Right cardiac atrium (tissue), 5 donors: ENCODE measurements at regions not wholly inside any gene's neighbourhood (a gene's known extent, or its start where the extent isn't known, plus 50 kb on each side); places are given as distances from the start of the nearest gene placed in this dataset.

Experiments
- ATAC-seq, 2 donors: fragments of 200-7000 bp; cut with Tn5 transposase; one replicate each; pipeline versions ENCODE4 v1.8.0 to v1.9.1; 2020; ENCODE audit warnings: moderate library complexity in 2 of 2, mild to moderate bottlenecking in 1 of 2
- DNase-seq, 3 donors: peaks; one replicate each; pipeline ENCODE4 v3.0.0-alpha.2; 2020
- H3K27ac ChIP-seq: one replicate; pipeline ENCODE4 v1.5.1; 2013; ENCODE audit warnings: mild to moderate bottlenecking, low read length, control low read depth, moderate library complexity
- H3K27me3 ChIP-seq: one replicate; pipeline ENCODE4 v1.6.1; 2013; ENCODE audit not compliant: control insufficient read depth, insufficient read depth
- H3K4me1 ChIP-seq: one replicate; pipeline ENCODE4 v1.6.1; 2013; ENCODE audit warnings: low read length; ENCODE audit not compliant: control insufficient read depth, insufficient read depth
- H3K4me3 ChIP-seq: one replicate; pipeline ENCODE4 v1.5.1; 2013; ENCODE audit warnings: low read length, control low read depth
- H3K9me3 ChIP-seq: one replicate; pipeline ENCODE4 v1.6.1; 2013; ENCODE audit warnings: low read length; ENCODE audit not compliant: control insufficient read depth
- WGBS: extraction: QIAGEN DNeasy Blood & Tissue Kit; methylation state at CpG from one replicate; pipeline ENCODE4 v1.1.7; 2013; 5-methylcytosine and 5-hydroxymethylcytosine counted together
- intact Hi-C, 4 donors: fragments of 100-400 bp; cut with DNase I; formaldehyde crosslinking; loops; one replicate each; pipeline versions ENCODE4 v1.11.0 to v1.14.0; 2022 to 2023
- donor health status: healthy with polysubstance abuse.
- donor health status: DM: no; HTN: yes; CAD: no.
- donor health status: DM: no; HTN: no; CAD: no.
- donor health status: DM: no; HTN: yes; CAD: no; lungs with severe emphysema.
- donor health status: DM: yes; HTN: yes; CAD: no.

- Histone ChIP-seq H3K4me3 (peak overlapping the region; percentile 9), H3K27me3 (no peaks in the 10 kb centered on the region), H3K4me1 (peaks cover 1% of the 10 kb centered on the region), H3K27ac (no peak overlapping the region), H3K9me3 (no peaks in the 10 kb centered on the region)
- 28% methylated on average over 10 of the region's 10 CpGs for WGBS
- ATAC-seq (peak; percentile 67 to 82), DNase-seq (no peak)
- intact Hi-C loops = no loop called here
These were observed 58.4 kb upstream of the TET2 start for GRCh38 chr4:105088110-105088879.

- peaks cover 1% of the 10 kb centered on the region for H3K4me1 ChIP-seq
- intact Hi-C loops = no loop called here
- H3K27me3 ChIP-seq = no peaks in the 10 kb centered on the region
- WGBS = 76% methylated on average over 1 of the region's 1 CpG
- H3K9me3 ChIP-seq = no peaks in the 10 kb centered on the region
- ATAC-seq (no peak), DNase-seq (no peak)
- no peak overlapping the region for H3K4me3 ChIP-seq
- no peak overlapping the region for H3K27ac ChIP-seq
These were observed 54.3 kb upstream of the TET2 start for GRCh38 chr4:105092356-105092755.

- Histone ChIP-seq H3K9me3 (no peaks in the 10 kb centered on the region), H3K27ac (no peak overlapping the region), H3K27me3 (no peaks in the 10 kb centered on the region), H3K4me3 (no peak overlapping the region), H3K4me1 (peaks cover 1% of the 10 kb centered on the region)
- DNase-seq = no peak
- 74% methylated on average over 1 of the region's 1 CpG for WGBS
- no peak for ATAC-seq
- intact Hi-C loops = no loop called here
These were observed 53.9 kb upstream of the TET2 start for GRCh38 chr4:105092768-105093167.

DNA sequence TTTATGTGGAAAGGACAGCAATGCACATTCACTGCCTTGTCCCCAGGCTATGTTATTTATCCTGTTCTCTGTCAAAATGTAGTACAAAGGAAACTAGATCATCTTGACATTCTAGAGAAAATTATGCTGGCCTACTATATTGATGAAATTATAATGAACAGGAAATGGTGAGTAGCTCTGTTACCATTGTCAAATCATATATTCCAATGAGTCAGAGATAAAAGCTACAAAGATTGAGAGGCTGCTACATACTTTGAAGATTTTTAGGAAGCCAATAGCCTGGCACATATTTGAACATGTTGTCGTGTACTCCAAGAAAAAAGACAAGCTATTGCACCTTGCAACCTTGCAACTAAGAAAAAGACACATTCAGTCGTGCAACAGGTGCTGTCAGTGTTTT, 52.7 kb upstream of the TET2 start:
- intact Hi-C loops = no loop called here
- DNase-seq (no peak), ATAC-seq (no peak)
- Histone ChIP-seq H3K4me3 (no peak overlapping the region), H3K9me3 (no peaks in the 10 kb centered on the region), H3K27ac (no peak overlapping the region), H3K27me3 (no peaks in the 10 kb centered on the region), H3K4me1 (no peaks in the 10 kb centered on the region)
- 73% methylated on average over 2 of the region's 2 CpGs for WGBS
